Peyer's patch (tissue), 4 donors: ENCODE measurements at regions not wholly inside any gene's neighbourhood (a gene's known extent, or its start where the extent isn't known, plus 50 kb on each side); places are given as distances from the start of the nearest gene placed in this dataset.
"Not testable (repeated sequence)": the region's sequence is repeated elsewhere in the genome, so short reads cannot be mapped to it uniquely, and the experiment has no call there.

Experiments
- DNase-seq, 3 donors: peaks; one replicate each; pipeline ENCODE4 v3.0.0-alpha.2; 2017 to 2019
- H3K27ac ChIP-seq, 4 donors: fragments of 200-600 bp; sonication (generic); one replicate each; pipeline ENCODE4 v1.5.1; 2016 to 2019
- H3K27me3 ChIP-seq, 2 donors: fragments of 200-600 bp; sonication (generic); one replicate each; pipeline ENCODE4 v1.5.1; 2019
- H3K36me3 ChIP-seq, 3 donors: fragments of 200-600 bp; sonication (generic); one replicate each; pipeline ENCODE4 v1.5.1; 2016 to 2019
- H3K4me1 ChIP-seq, 4 donors: fragments of 200-600 bp; sonication (generic); one replicate each; pipeline ENCODE4 v1.5.1; 2016 to 2019
- H3K4me3 ChIP-seq, 4 donors: fragments of 200-600 bp; sonication (generic); 1 replicate in 3 of 4; 2 replicates in 1 of 4; pipeline ENCODE4 v1.5.1; 2016 to 2019; ENCODE audit warnings: mild to moderate bottlenecking in 1 of 4
- H3K9me3 ChIP-seq, 4 donors: fragments of 200-600 bp; sonication (generic); one replicate each; pipeline ENCODE4 v1.5.1; 2016 to 2019; ENCODE audit warnings: mild to moderate bottlenecking in 1 of 4
- POLR2A ChIP-seq, 2 donors: fragments of 450-650 bp; IDR thresholded peaks; one replicate each; pipeline ENCODE4 v1.5.1; 2017; ENCODE audit warnings: antibody characterized with exemption in 2 of 2, mild to moderate bottlenecking in 2 of 2, moderate library complexity in 2 of 2
- TF ChIP-seq, protein P1 (sequence below), 6 experiments: fragments of 450-650 bp in 4 of 6; fragments of 200-600 bp in 2 of 6; sonication (generic) in 1 of 6; IDR thresholded peaks; one replicate each; pipeline ENCODE4 v1.5.1; 2017 to 2019; ENCODE audit warnings: antibody characterized with exemption in 6 of 6, mild to moderate bottlenecking in 3 of 6, moderate library complexity in 1 of 6

DNA sequence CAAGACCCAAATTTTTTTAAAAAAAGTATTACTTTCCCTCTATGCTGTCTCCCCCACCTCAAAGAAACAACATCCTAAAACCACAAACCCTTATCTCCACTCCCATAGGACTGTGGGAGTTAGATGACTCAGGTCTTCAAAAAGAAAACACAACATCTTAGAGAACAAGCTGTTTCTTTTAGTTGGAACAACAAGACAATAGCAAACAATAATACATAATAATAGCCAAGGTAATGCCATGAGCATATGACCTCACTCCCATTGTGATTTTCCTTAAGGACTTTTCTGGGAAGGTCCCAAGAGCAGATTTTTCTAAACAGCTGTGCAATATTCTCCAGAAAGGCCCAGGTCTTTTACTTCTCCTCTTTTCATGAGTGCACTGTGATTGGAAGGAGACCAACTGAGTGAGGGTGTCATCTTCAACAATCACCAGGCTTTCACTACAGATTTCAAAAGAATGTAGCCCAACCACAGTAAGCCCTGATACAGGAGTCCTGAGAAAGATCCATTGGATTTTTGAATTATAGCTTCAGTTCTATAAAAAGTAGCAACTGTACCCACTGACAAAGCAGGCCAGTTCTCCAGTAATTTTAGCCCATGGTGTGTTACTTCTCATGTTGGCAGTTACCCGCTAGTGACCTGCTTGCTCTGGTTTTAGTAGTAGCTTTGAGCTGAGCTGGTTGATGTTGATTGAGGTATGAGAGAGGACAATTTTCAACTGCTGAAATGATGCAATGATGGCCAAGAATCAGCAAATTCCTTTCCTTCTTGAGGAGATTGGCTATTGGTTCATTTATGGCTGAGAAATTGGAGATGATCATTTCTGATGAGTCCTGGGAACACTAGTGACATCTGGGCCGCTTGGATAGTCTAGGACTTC is 144.5 kb upstream of the TCF4 start:
- TF ChIP-seq, protein P1, sequence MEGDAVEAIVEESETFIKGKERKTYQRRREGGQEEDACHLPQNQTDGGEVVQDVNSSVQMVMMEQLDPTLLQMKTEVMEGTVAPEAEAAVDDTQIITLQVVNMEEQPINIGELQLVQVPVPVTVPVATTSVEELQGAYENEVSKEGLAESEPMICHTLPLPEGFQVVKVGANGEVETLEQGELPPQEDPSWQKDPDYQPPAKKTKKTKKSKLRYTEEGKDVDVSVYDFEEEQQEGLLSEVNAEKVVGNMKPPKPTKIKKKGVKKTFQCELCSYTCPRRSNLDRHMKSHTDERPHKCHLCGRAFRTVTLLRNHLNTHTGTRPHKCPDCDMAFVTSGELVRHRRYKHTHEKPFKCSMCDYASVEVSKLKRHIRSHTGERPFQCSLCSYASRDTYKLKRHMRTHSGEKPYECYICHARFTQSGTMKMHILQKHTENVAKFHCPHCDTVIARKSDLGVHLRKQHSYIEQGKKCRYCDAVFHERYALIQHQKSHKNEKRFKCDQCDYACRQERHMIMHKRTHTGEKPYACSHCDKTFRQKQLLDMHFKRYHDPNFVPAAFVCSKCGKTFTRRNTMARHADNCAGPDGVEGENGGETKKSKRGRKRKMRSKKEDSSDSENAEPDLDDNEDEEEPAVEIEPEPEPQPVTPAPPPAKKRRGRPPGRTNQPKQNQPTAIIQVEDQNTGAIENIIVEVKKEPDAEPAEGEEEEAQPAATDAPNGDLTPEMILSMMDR (IDR thresholded peaks at IDR 0.05) = no peak
- no peak for TF ChIP-seq POLR2A (IDR thresholded peaks at IDR 0.05)
- no peak overlapping the region for H3K4me3 ChIP-seq
- no peaks in the 10 kb centered on the region for H3K9me3 ChIP-seq
- no peaks in the 10 kb centered on the region for H3K4me1 ChIP-seq
- no peaks in the 10 kb centered on the region for H3K36me3 ChIP-seq
- no peaks in the 10 kb centered on the region for H3K27me3 ChIP-seq
- no peak overlapping the region for H3K27ac ChIP-seq
- no peak for DNase-seq

DNA sequence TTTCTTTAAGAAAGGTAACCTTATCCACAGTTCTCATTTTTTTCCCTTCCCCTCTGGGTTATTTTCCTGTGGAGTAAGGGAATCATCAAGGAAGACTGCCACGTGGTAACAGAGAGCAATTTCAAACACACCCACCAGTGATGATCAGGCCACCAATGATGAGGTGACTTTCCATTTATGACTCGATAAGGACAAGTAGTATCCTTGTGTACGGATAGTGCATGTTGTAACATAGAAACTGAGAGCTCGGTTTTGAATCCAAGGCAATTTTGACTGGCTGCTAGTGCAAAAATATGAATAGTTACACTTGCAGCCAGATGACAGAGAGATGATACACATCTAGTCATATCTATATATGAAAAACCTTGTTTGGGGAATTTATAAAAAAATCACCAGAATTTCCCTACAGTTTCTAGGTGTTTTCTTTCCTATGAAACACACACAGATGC is 143.6 kb upstream of the TCF4 start:
- H3K4me3 ChIP-seq = no peak overlapping the region
- no peaks in the 10 kb centered on the region for H3K36me3 ChIP-seq
- no peaks in the 10 kb centered on the region for H3K9me3 ChIP-seq
- DNase-seq = no peak
- H3K4me1 ChIP-seq = no peaks in the 10 kb centered on the region
- no peak overlapping the region for H3K27ac ChIP-seq
- H3K27me3 ChIP-seq = no peaks in the 10 kb centered on the region
- TF ChIP-seq, protein P1 (IDR thresholded peaks at IDR 0.05) = no peak
- no peak for TF ChIP-seq POLR2A (IDR thresholded peaks at IDR 0.05)

DNA sequence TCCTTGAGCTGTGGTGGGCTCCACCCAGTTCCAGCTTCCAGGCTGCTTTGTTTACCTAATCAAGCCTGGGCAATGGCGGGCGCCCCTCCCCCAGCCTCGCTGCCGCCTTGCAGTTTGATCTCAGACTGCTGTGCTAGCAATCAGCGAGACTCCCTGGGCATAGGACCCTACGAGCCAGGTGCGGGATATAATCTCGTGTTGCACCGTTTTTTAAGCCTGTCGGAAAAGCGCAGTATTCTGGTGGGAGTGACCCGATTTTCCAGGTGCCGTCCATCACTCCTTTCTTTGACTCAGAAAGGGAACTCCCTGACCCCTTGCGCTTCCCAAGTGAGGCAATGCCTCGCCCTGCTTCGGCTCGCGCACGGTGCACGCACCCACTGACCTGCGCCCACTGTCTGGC is 133.0 kb upstream of the TCF4 start:
- not testable (repeated sequence) for H3K27ac ChIP-seq, H3K36me3 ChIP-seq, DNase-seq, H3K9me3 ChIP-seq, H3K4me1 ChIP-seq, H3K27me3 ChIP-seq, H3K4me3 ChIP-seq

DNA sequence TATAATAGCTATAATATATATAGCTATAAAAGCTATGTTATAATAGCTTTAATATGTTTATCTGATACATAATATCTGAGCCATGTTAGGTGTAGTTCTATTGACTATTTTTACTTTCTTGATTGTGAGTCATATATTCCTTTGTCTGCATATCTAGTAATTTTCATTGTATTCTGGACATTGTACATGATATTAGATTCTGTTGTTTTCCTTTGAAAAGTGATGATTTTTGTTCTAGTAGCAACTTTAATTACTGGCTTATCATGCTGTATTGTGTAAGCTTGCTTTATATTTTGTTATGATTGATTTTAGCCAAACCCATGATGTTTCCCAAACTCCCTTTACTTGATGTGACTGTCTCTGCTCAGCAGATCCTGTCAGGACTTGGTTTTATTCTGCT is 125.7 kb upstream of the TCF4 start:
- DNase-seq = no peak
- H3K36me3 ChIP-seq = no peaks in the 10 kb centered on the region
- H3K4me1 ChIP-seq = no peaks in the 10 kb centered on the region
- no peak overlapping the region for H3K4me3 ChIP-seq
- TF ChIP-seq, protein P1 (IDR thresholded peaks at IDR 0.05) = no peak
- TF ChIP-seq POLR2A (IDR thresholded peaks at IDR 0.05) = no peak
- H3K9me3 ChIP-seq = peaks cover 0 to 3% (median 0%) of the 10 kb centered on the region in 4 donors
- no peaks in the 10 kb centered on the region for H3K27me3 ChIP-seq
- no peak overlapping the region for H3K27ac ChIP-seq

DNA sequence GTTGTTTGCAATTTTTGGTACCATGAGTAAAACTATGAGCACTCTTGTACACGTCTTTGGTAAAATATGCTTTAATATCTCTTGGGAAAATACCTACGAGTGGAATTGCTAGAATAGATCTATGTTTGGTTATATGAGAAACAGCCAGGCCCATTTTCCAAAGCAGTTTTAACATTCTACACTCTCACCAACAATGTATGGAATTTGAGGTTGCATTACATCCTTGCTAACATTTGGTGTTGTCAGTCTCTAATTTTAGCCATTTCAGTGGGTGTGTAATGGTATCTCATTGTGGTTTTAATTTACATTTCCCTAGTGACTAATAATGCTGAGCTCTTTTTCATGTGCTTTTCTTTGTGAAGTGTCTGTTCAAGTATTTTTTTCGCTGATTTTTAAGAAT is 118.9 kb upstream of the TCF4 start:
- H3K27me3 ChIP-seq = no peaks in the 10 kb centered on the region
- H3K9me3 ChIP-seq = peaks cover 0 to 3% (median 0%) of the 10 kb centered on the region in 4 donors
- H3K4me3 ChIP-seq = no peak overlapping the region
- H3K36me3 ChIP-seq = no peaks in the 10 kb centered on the region
- no peaks in the 10 kb centered on the region for H3K4me1 ChIP-seq
- H3K27ac ChIP-seq = no peak overlapping the region
- no peak for DNase-seq
- no peak for TF ChIP-seq POLR2A (IDR thresholded peaks at IDR 0.05)
- TF ChIP-seq, protein P1 (IDR thresholded peaks at IDR 0.05) = no peak

DNA sequence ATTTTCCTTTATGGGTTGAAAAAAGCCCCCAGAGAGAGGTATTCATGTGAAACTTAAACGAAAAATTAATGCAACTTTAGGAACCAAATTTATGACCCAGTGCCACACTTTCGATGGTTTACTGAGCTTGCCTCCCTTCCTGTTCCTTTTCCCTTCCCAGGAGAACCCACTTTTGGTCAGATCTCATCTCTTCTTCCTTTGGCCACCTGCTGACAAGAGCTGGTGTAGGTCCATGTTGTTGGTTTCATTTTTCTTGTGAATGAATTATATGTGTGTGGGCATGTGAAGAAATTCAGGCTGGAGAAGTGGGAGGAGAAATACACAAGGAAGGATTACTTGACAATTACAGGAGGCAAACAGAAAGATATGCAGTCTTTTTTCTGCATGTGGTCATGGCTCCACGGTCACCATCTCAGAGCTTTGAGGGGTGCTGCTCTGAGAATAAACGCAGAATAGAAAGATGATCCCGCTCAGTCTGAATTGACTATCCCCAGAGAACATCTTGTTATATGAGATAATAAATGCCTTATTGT is 111.3 kb upstream of the TCF4 start:
- Histone ChIP-seq H3K27me3 (no peaks in the 10 kb centered on the region), H3K4me1 (no peaks in the 10 kb centered on the region), H3K27ac (no peak overlapping the region), H3K9me3 (peaks cover 0 to 3% (median 0%) of the 10 kb centered on the region in 4 donors), H3K36me3 (no peaks in the 10 kb centered on the region), H3K4me3 (no peak overlapping the region)
- TF ChIP-seq POLR2A (IDR thresholded peaks at IDR 0.05) = no peak
- TF ChIP-seq, protein P1 (IDR thresholded peaks at IDR 0.05) = no peak
- no peak for DNase-seq
